Lung (tissue), 11 donors: ENCODE measurements at regions not wholly inside any gene's neighbourhood (a gene's known extent, or its start where the extent isn't known, plus 50 kb on each side); places are given as distances from the start of the nearest gene placed in this dataset.

ENCODE experiments used
- ATAC-seq: fragments of 200-7000 bp; cut with Tn5 transposase; one replicate; pipeline ENCODE4 v1.9.1; 2020; ENCODE audit warnings: moderate number of reproducible peaks; ENCODE audit not compliant: insufficient read depth, low FRiP score
- DNase-seq, 3 donors: peaks; one replicate each; pipeline ENCODE4 v3.0.0-alpha.2; 2013 to 2017
- H3K27ac ChIP-seq, 2 donors: one replicate each; pipeline ENCODE4 v1.5.1; 2013; ENCODE audit warnings: mild to moderate bottlenecking in 2 of 2, moderate library complexity in 2 of 2, control low read depth in 1 of 2, inconsistent platforms in 1 of 2, low read depth in 1 of 2, low read length in 1 of 2
- H3K27me3 ChIP-seq, 3 donors: one replicate each; pipeline ENCODE4 v1.5.1; 2013; ENCODE audit warnings: low read length in 2 of 3; ENCODE audit not compliant: control insufficient read depth in 3 of 3, insufficient read depth in 3 of 3
- H3K36me3 ChIP-seq, 4 donors: one replicate each; pipeline ENCODE4 v1.5.1; 2013; ENCODE audit warnings: low read length in 4 of 4, mild to moderate bottlenecking in 1 of 4, moderate library complexity in 1 of 4; ENCODE audit not compliant: control insufficient read depth in 4 of 4, insufficient read depth in 4 of 4
- H3K4me1 ChIP-seq, 5 donors: one replicate each; pipeline ENCODE4 v1.5.1; 2013; ENCODE audit warnings: low read length in 5 of 5, mild to moderate bottlenecking in 2 of 5, moderate library complexity in 1 of 5; ENCODE audit not compliant: control insufficient read depth in 5 of 5, insufficient read depth in 5 of 5
- H3K4me3 ChIP-seq: one replicate; pipeline ENCODE4 v1.5.1; 2013; ENCODE audit warnings: mild to moderate bottlenecking, control low read depth, moderate library complexity
- H3K9ac ChIP-seq, 2 donors: one replicate each; pipeline ENCODE4 v1.5.1; 2013; ENCODE audit warnings: low read length in 2 of 2, control low read depth in 1 of 2; ENCODE audit not compliant: insufficient read depth in 1 of 2
- H3K9me3 ChIP-seq, 4 donors: one replicate each; pipeline ENCODE4 v1.5.1; 2013; ENCODE audit warnings: low read length in 3 of 4, mild to moderate bottlenecking in 1 of 4, moderate library complexity in 1 of 4; ENCODE audit not compliant: control insufficient read depth in 4 of 4, insufficient read depth in 3 of 4
- WGBS, 2 donors: extraction: QIAGEN DNeasy Blood & Tissue Kit; methylation state at CpG; one replicate each; pipeline ENCODE4 v1.1.7; 2013; 5-methylcytosine and 5-hydroxymethylcytosine counted together
- TF ChIP-seq, protein P1 (sequence below): IDR thresholded peaks from 2 replicates; pipeline ENCODE4 v1.5.1; 2012; ENCODE audit warnings: mild to moderate bottlenecking; ENCODE audit errors: control extremely low read depth, extremely low read depth
- donor health status: control.
- donor health status: control.
- donor health status: Bipolar disorder and iron deficiency.
- donor health status: healthy.
- donor health status: DM: yes; HTN: yes; CAD: no.

DNA sequence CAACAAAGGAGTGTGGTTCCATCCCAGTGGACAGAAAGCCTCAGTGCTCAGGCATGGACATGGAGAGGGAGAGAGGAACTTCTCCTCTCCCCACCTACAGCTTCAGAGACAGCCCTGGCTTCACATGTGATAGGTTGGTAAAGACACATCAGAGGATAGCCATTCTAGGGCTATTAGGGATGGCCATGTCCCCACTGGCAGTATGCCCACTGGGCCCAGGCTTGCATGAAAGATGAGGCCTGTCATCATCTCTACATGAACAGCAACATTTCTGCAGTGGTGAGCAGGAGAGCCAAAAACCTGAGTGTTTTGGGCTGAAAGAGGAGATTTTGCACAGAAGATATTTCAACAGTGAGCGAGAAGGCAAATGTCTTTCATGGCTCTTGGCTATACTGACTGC lies 517.2 kb downstream of the NR4A2 start:
- Histone ChIP-seq H3K27ac (no peak overlapping the region), H3K4me3 (no peak overlapping the region), H3K4me1 (no peaks in the 10 kb centered on the region), H3K9ac (no peak overlapping the region), H3K9me3 (peaks cover 0 to 8% (median 2%) of the 10 kb centered on the region in 4 donors), H3K36me3 (no peaks in the 10 kb centered on the region), H3K27me3 (no peaks in the 10 kb centered on the region)
- ATAC-seq, result no peak
- TF ChIP-seq, protein P1, sequence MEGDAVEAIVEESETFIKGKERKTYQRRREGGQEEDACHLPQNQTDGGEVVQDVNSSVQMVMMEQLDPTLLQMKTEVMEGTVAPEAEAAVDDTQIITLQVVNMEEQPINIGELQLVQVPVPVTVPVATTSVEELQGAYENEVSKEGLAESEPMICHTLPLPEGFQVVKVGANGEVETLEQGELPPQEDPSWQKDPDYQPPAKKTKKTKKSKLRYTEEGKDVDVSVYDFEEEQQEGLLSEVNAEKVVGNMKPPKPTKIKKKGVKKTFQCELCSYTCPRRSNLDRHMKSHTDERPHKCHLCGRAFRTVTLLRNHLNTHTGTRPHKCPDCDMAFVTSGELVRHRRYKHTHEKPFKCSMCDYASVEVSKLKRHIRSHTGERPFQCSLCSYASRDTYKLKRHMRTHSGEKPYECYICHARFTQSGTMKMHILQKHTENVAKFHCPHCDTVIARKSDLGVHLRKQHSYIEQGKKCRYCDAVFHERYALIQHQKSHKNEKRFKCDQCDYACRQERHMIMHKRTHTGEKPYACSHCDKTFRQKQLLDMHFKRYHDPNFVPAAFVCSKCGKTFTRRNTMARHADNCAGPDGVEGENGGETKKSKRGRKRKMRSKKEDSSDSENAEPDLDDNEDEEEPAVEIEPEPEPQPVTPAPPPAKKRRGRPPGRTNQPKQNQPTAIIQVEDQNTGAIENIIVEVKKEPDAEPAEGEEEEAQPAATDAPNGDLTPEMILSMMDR, result no peak
- DNase-seq, result no peak
- 83 to 92% methylated on average over 1 of the region's 1 CpG for whole genome bisulfite sequencing, 2 donors

DNA sequence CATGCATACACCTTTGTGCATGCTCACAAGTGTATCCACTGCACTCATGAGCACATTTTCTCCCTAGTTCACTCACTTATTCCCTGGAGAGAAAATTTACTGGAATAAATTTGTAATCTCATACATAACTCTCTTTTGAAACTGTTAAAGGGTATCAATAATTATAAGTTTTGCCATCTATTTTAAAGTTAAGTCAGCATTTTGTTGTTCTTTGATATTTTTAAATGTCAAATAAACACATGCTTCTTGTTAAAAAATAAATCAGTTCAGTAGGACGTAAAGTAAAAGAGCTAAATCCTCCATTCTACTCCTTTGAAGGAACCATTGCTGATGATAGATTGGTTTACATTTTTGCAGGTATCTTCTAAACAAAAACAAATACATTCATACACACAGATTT lies 522.1 kb downstream of the NR4A2 start:
- WGBS, 2 donors, result 68 to 79% methylated on average over 1 of the region's 1 CpG
- Histone ChIP-seq H3K4me1 (no peaks in the 10 kb centered on the region), H3K9ac (no peak overlapping the region), H3K27me3 (no peaks in the 10 kb centered on the region), H3K27ac (no peak overlapping the region), H3K36me3 (no peaks in the 10 kb centered on the region), H3K4me3 (no peak overlapping the region), H3K9me3 (no peaks in the 10 kb centered on the region)
- TF ChIP-seq, protein P1, result no peak
- ATAC-seq (no peak), DNase-seq (no peak)

DNA sequence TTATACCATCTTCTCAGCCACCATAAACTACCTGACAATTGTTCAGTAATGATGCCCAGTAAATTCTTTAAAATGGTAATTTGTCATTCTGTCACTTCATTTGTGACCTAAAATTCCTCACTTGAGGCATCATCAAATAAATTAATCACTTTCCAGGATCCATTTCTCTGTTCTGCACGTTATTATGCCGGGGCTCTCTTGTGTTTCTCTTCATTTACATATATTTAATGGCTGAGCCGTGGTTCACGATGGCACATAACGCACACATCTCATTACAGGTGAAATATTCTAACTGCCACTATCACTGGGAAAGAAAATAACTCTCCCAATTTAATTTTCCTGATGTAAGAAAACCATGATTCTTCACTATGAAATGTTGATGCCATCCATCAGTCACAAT lies 529.6 kb downstream of the NR4A2 start:
- H3K36me3 ChIP-seq, result no peaks in the 10 kb centered on the region
- no peak overlapping the region for H3K27ac ChIP-seq
- 82 to 86% methylated on average over 5 of the region's 5 CpGs for WGBS, 2 donors
- no peak overlapping the region for H3K4me3 ChIP-seq
- DNase-seq (no peak), ATAC-seq (no peak)
- no peaks in the 10 kb centered on the region for H3K4me1 ChIP-seq
- H3K9ac ChIP-seq, result no peak overlapping the region
- TF ChIP-seq, protein P1, result no peak
- no peaks in the 10 kb centered on the region for H3K27me3 ChIP-seq
- no peaks in the 10 kb centered on the region for H3K9me3 ChIP-seq

DNA sequence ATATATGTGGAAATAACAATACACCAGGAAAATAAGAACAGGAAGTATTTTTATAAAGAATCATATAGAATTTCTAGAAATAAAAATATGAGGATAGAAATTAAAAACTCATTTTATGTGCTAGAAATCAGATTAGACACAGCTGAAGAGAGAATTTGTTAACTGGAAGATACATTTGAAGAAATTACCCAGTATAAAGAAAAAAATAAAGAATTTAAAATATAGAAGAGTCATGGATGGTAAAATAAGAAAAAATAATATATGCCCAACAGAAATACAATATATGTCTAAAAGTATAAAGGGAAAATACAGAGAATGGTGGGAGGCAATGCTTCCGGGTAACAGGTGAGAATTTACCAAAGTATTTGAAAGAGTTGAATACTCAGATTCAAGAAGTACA lies 539.9 kb downstream of the NR4A2 start:
- Histone ChIP-seq H3K4me1 (no peaks in the 10 kb centered on the region), H3K9ac (no peak overlapping the region), H3K36me3 (no peaks in the 10 kb centered on the region), H3K27me3 (no peaks in the 10 kb centered on the region), H3K27ac (no peak overlapping the region), H3K9me3 (peaks cover 0 to 7% (median 2%) of the 10 kb centered on the region in 4 donors), H3K4me3 (no peak overlapping the region)
- no peak for ATAC-seq
- 92 to 97% methylated on average over 1 of the region's 1 CpG for WGBS, 2 donors
- TF ChIP-seq, protein P1, result no peak
- DNase-seq, result no peak
